GM12892 (cell line): ENCODE measurements at regions not wholly inside any gene's neighbourhood (a gene's known extent, or its start where the extent isn't known, plus 50 kb on each side); places are given as distances from the start of the nearest gene placed in this dataset.

Experiments used
- POLR2A ChIP-seq: IDR thresholded peaks from 2 replicates; pipeline ENCODE4 v1.6.1; 2011; ENCODE audit warnings: low read depth, low read length, control low read depth
- POLR2AphosphoS5 ChIP-seq: IDR thresholded peaks from 2 replicates; pipeline ENCODE4 v1.6.1; 2011; ENCODE audit warnings: low read depth, low read length, control low read depth
- TAF1 ChIP-seq: IDR thresholded peaks from 2 replicates; pipeline ENCODE4 v1.6.1; 2011; ENCODE audit warnings: low read depth, mild to moderate bottlenecking, control low read depth, low read length, borderline replicate concordance

GRCh38 chr4:152010710-152011079, 249.9 kb upstream of the GATB start:
- no peak for TF ChIP-seq POLR2A
- no peak for TF ChIP-seq POLR2AphosphoS5
- TF ChIP-seq TAF1, result no peak
